IMR-90 (cell line): ENCODE measurements at regions not wholly inside any gene's neighbourhood (a gene's known extent, or its start where the extent isn't known, plus 50 kb on each side); places are given as distances from the start of the nearest gene placed in this dataset.

Experiments
- ATAC-seq: fragments of 200-7000 bp; cut with Tn5 transposase; 2 replicates; pipeline ENCODE4 v1.9.1; 2020; ENCODE audit warnings: low read depth, mild to moderate bottlenecking, moderate library complexity
- BruUV-seq: library from RNA; stranded (reverse); fragments of 400-500 nt; replicated peaks from 2 replicates; lab custom pipeline; 2021; lab: Mats Ljungman, UMichigan
- CTCF ChIA-PET: fragments of 300-600 bp; formaldehyde crosslinking; extraction: SDS; loops from one replicate; lab custom pipeline; 2021; ENCODE audit warnings: antibody characterized with exemption; lab: Yijun Ruan, JAX
- POLR2A ChIA-PET: fragments of 300-600 bp; sonication (Branson Sonifier 250); formaldehyde crosslinking; loops from one replicate; lab custom pipeline; 2022; ENCODE audit warnings: antibody characterized with exemption; ENCODE audit not compliant: unreplicated experiment; lab: Charles Lee
- DNase-seq: peaks from one replicate; pipeline ENCODE4 v3.0.0; 2013
- H2AFZ ChIP-seq: replicated peaks from 2 replicates; pipeline ENCODE3; 2013; ENCODE audit warnings: low read length, mild to moderate bottlenecking; ENCODE audit not compliant: poor library complexity
- H2AK5ac ChIP-seq: 2 replicates; pipeline ENCODE4 v1.6.1; 2013; ENCODE audit warnings: low read depth, low read length, inconsistent platforms
- H2AK9ac ChIP-seq: replicated peaks from 2 replicates; pipeline ENCODE3; 2013; ENCODE audit warnings: mild to moderate bottlenecking, low read depth, low read length, moderate library complexity; ENCODE audit not compliant: poor library complexity
- H2BK120ac ChIP-seq: 2 replicates; pipeline ENCODE4 v1.6.1; 2013; ENCODE audit warnings: low read depth, low read length, inconsistent platforms
- H2BK15ac ChIP-seq: 3 replicates; pipeline ENCODE4 v1.6.1; 2013; ENCODE audit warnings: low read depth, low read length, inconsistent platforms
- H2BK20ac ChIP-seq: 2 replicates; pipeline ENCODE4 v1.6.1; 2013; ENCODE audit warnings: low read depth, mild to moderate bottlenecking, inconsistent platforms, low read length, moderate library complexity
- H2BK5ac ChIP-seq: 2 replicates; pipeline ENCODE4 v1.6.1; 2013; ENCODE audit warnings: mild to moderate bottlenecking, low read depth, low read length, inconsistent platforms; ENCODE audit not compliant: poor library complexity, severe bottlenecking
- H3K14ac ChIP-seq: replicated peaks from 2 replicates; pipeline ENCODE4 v1.6.1; 2013; ENCODE audit warnings: low read depth, low read length, inconsistent platforms
- H3K18ac ChIP-seq: 2 replicates; pipeline ENCODE4 v1.6.1; 2013; ENCODE audit warnings: low read depth, low read length, control low read depth
- H3K23ac ChIP-seq: 2 replicates; pipeline ENCODE4 v1.6.1; 2013; ENCODE audit warnings: low read depth, low read length, inconsistent platforms
- H3K27ac ChIP-seq: 2 replicates; pipeline ENCODE4 v1.5.1; 2013; ENCODE audit warnings: mild to moderate bottlenecking, control low read depth, low read length; ENCODE audit not compliant: insufficient read depth
- H3K27me3 ChIP-seq: 2 replicates; pipeline ENCODE4 v1.6.1; 2013; ENCODE audit warnings: low read length; ENCODE audit not compliant: control insufficient read depth, insufficient read depth
- H3K36me3 ChIP-seq: 2 replicates; pipeline ENCODE4 v1.6.1; 2013; ENCODE audit warnings: low read length, mixed read lengths; ENCODE audit not compliant: control insufficient read depth, insufficient read depth
- H3K4ac ChIP-seq: 2 replicates; pipeline ENCODE4 v1.6.1; 2013; ENCODE audit warnings: low read depth, low read length, inconsistent platforms
- H3K4me1 ChIP-seq: 2 replicates; pipeline ENCODE4 v1.6.1; 2013; ENCODE audit warnings: low read length, mixed read lengths; ENCODE audit not compliant: control insufficient read depth, insufficient read depth
- H3K4me2 ChIP-seq: 2 replicates; pipeline ENCODE4 v1.6.1; 2013; ENCODE audit warnings: low read depth, mild to moderate bottlenecking, control low read depth, low read length, moderate library complexity
- H3K4me3 ChIP-seq: 2 replicates; pipeline ENCODE4 v1.5.1; 2013; ENCODE audit warnings: low read depth, mild to moderate bottlenecking, control low read depth, low read length, moderate library complexity; ENCODE audit not compliant: insufficient read depth
- H3K56ac ChIP-seq: 2 replicates; pipeline ENCODE4 v1.6.1; 2013; ENCODE audit warnings: low read length, inconsistent platforms; ENCODE audit not compliant: insufficient read depth; ENCODE audit errors: extremely low read depth
- H3K79me1 ChIP-seq, 2 experiments: 2 replicates each; pipeline ENCODE4 v1.6.1; 2013; ENCODE audit warnings: low read length in 2 of 2, inconsistent platforms in 1 of 2, low read depth in 1 of 2
- H3K9ac ChIP-seq: 2 replicates; pipeline ENCODE4 v1.6.1; 2013; ENCODE audit warnings: low read depth, low read length, control low read depth
- H3K9me1 ChIP-seq: 2 replicates; pipeline ENCODE4 v1.6.1; 2013; ENCODE audit warnings: low read length, inconsistent platforms; ENCODE audit not compliant: insufficient read depth
- H3K9me3 ChIP-seq: 2 replicates; pipeline ENCODE4 v1.6.1; 2013; ENCODE audit warnings: low read length; ENCODE audit not compliant: control insufficient read depth, insufficient read depth
- H4K20me1 ChIP-seq: 2 replicates; pipeline ENCODE4 v1.6.1; 2013; ENCODE audit warnings: low read length, inconsistent platforms; ENCODE audit not compliant: insufficient read depth
- H4K5ac ChIP-seq: 2 replicates; pipeline ENCODE4 v1.6.1; 2013; ENCODE audit warnings: mild to moderate bottlenecking, low read depth, low read length, control low read depth
- H4K8ac ChIP-seq, 2 experiments: 2 replicates each; pipeline ENCODE4 v1.6.1; 2013; ENCODE audit warnings: low read depth in 2 of 2, low read length in 2 of 2, control low read depth in 1 of 2, inconsistent platforms in 1 of 2
- H4K91ac ChIP-seq: 2 replicates; pipeline ENCODE4 v1.6.1; 2013; ENCODE audit warnings: low read depth, low read length, inconsistent platforms; ENCODE audit not compliant: insufficient read depth
- POLR2A ChIP-seq: IDR thresholded peaks from 2 replicates; pipeline ENCODE4 v1.6.1; 2012; ENCODE audit warnings: mild to moderate bottlenecking, low read depth, low read length
- RAD21 ChIP-seq: IDR thresholded peaks from 2 replicates; pipeline ENCODE4 v1.6.1; 2012; ENCODE audit warnings: low read length, improper control_type of control experiment
- WGBS, 2 experiments: methylation state at CpG; one replicate each; pipeline versions ENCODE4 v1.1.5 to v1.1.7; 2013; ENCODE audit warnings: missing lambda C conversion rate in 2 of 2; ENCODE audit not compliant: insufficient read length in 1 of 2; ENCODE audit errors: extremely low coverage in 2 of 2; 5-methylcytosine and 5-hydroxymethylcytosine counted together
- dilution Hi-C: fragments of 300-500 bp; cut with HindIII; formaldehyde crosslinking; loops from one replicate; pipeline ENCODE4 v1.14.3; 2018; ENCODE audit warnings: low sequenced_read_pairs; ENCODE audit not compliant: unreplicated experiment
- in situ Hi-C: fragments of 300-500 bp; cut with MboI; formaldehyde crosslinking; loops from 3 replicates; pipeline ENCODE4 v1.14.3; 2019; ENCODE audit warnings: low sequenced_read_pairs, inconsistent platforms, mixed read lengths
- intact Hi-C: fragments of 100-400 bp; cut with micrococcal nuclease; formaldehyde crosslinking; loops from 2 replicates; pipeline ENCODE4 v1.10.0; 2022
- TF ChIP-seq, protein P1 (sequence below): fragments of 150-350 bp; IDR thresholded peaks from 2 replicates; pipeline ENCODE4 v1.6.1; 2017; ENCODE audit warnings: mild to moderate bottlenecking, antibody characterized with exemption, low read length, low read depth

DNA sequence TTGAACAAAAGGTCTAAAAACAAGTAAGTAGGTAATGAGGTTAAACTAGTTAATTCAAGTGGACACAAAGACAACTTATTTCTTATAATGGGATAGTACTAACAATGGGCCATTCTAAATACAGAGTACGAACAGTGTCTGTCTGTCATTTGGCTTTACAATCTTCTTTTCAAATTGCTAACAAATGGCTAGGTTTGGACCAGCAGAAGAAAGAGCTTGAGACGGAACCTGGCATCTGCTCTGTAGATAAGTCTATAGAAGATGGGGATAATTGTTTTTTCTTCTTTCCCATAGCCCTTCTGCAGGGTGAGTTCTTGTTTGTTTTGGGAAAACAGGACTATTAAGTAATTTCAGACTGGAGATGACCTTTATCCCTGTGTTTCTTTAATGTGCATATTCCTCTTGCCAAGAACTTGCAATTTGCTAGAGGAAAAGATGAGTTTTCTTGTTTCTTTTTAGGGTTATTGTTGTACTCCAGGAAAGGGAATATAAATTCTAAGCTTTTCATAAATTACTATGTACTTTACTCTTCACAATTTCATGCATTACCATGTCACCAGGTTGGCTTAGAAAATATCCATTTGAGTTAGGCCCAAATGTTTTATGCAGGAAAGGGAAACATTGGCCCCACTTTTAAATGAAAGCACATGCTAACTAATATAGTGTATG, 500.5 kb upstream of the SYT4 start:
- H3K4me2 ChIP-seq: no peak overlapping the region
- H3K18ac ChIP-seq: no peak overlapping the region
- H3K9ac ChIP-seq: no peak overlapping the region
- H2BK15ac ChIP-seq: no peak overlapping the region
- dilution Hi-C loops (no loop called here), intact Hi-C loops (no loop called here), in situ Hi-C loops (no loop called here)
- no peak overlapping the region for H3K23ac ChIP-seq
- H3K9me1 ChIP-seq: no peaks in the 10 kb centered on the region
- POLR2A ChIA-PET: no interaction called here
- H3K27ac ChIP-seq: no peak overlapping the region
- H3K14ac ChIP-seq: no peak overlapping the region
- H3K4me3 ChIP-seq: no peak overlapping the region
- TF ChIP-seq, protein P1, sequence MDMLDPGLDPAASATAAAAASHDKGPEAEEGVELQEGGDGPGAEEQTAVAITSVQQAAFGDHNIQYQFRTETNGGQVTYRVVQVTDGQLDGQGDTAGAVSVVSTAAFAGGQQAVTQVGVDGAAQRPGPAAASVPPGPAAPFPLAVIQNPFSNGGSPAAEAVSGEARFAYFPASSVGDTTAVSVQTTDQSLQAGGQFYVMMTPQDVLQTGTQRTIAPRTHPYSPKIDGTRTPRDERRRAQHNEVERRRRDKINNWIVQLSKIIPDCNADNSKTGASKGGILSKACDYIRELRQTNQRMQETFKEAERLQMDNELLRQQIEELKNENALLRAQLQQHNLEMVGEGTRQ: no peak
- no peak for TF ChIP-seq RAD21
- no peak for TF ChIP-seq POLR2A
- no peak overlapping the region for H3K4ac ChIP-seq
- H2BK5ac ChIP-seq: no peak overlapping the region
- no peak overlapping the region for H4K91ac ChIP-seq
- no peak overlapping the region for H4K5ac ChIP-seq
- H2AK9ac ChIP-seq: no peak overlapping the region
- H3K79me1 ChIP-seq: no peaks in the 10 kb centered on the region
- H2AFZ ChIP-seq: no peak overlapping the region
- no peak overlapping the region for H2BK20ac ChIP-seq
- H3K36me3 ChIP-seq: no peaks in the 10 kb centered on the region
- H4K8ac ChIP-seq: no peak overlapping the region
- ATAC-seq (no peak), DNase-seq (no peak)
- H3K27me3 ChIP-seq: no peaks in the 10 kb centered on the region
- no peak overlapping the region for H2BK120ac ChIP-seq
- WGBS, 2 experiments: no CpG with 5 or more reads among the region's 2 CpGs
- H3K56ac ChIP-seq: no peak overlapping the region
- H4K20me1 ChIP-seq: no peaks in the 10 kb centered on the region
- CTCF ChIA-PET: no interaction called here
- H3K9me3 ChIP-seq: no peaks in the 10 kb centered on the region
- no TSS peak for BruUV-seq
- no peaks in the 10 kb centered on the region for H3K4me1 ChIP-seq
- no peak overlapping the region for H2AK5ac ChIP-seq
